ENCODE measurements at regions not wholly inside any gene's neighbourhood (a gene's known extent, or its start where the extent isn't known, plus 50 kb on each side); places are given as distances from the start of the nearest gene placed in this dataset.

DNA sequence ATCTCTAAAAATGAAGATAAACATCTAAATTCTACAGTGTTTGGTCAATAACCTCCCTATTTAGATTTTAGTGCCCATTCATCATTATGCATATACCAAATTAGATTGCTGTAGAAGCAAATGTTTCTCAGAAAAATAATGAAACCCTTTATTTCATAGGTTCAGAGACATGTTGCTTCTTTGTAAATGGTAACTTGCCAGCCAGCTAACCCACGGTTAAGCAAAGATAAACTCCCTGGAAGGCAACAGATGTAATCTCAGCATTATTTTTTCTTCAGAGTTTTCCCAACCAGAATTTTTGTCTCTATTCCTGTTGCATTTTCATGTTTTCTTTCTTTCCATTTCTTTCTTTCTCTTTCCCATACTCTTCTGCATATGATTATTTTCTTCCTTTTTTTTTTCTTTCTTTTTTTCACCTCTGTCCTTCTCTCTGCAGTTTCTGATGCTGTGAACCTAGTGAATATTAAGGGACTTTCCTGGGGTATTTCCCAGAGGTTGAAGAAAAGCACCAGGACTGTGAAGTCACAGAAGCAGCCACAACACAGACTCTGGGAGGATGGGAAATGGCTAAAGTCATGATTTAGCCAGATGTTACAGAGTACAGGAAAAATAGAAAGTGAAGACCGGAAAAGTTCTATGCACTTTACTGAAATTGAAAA is 50.0 kb upstream of the DSG1 start:
- H3K27ac ChIP-seq, result no peak overlapping the region
- TF ChIP-seq ZFX (IDR thresholded peaks at IDR 0.05), result no peak
- TF ChIP-seq, protein P1, sequence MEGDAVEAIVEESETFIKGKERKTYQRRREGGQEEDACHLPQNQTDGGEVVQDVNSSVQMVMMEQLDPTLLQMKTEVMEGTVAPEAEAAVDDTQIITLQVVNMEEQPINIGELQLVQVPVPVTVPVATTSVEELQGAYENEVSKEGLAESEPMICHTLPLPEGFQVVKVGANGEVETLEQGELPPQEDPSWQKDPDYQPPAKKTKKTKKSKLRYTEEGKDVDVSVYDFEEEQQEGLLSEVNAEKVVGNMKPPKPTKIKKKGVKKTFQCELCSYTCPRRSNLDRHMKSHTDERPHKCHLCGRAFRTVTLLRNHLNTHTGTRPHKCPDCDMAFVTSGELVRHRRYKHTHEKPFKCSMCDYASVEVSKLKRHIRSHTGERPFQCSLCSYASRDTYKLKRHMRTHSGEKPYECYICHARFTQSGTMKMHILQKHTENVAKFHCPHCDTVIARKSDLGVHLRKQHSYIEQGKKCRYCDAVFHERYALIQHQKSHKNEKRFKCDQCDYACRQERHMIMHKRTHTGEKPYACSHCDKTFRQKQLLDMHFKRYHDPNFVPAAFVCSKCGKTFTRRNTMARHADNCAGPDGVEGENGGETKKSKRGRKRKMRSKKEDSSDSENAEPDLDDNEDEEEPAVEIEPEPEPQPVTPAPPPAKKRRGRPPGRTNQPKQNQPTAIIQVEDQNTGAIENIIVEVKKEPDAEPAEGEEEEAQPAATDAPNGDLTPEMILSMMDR (conservative IDR thresholded peaks at IDR 0.05), result no peak

Data from C4-2B (cell line).